GM12864 (cell line): ENCODE measurements at regions not wholly inside any gene's neighbourhood (a gene's known extent, or its start where the extent isn't known, plus 50 kb on each side); places are given as distances from the start of the nearest gene placed in this dataset.

Experiments
- DNase-seq: peaks from one replicate; pipeline ENCODE4 v3.0.0-alpha.2; 2011; ENCODE audit warnings: low read depth
- H3K4me3 ChIP-seq: 2 replicates; pipeline ENCODE4 v1.5.1; 2011; ENCODE audit warnings: mild to moderate bottlenecking, low read depth, low read length, control low read depth
- TF ChIP-seq, protein P1 (sequence below): IDR thresholded peaks from 2 replicates; pipeline ENCODE4 v1.5.1; 2011; ENCODE audit warnings: low read depth, mild to moderate bottlenecking, moderate library complexity, low read length, control low read depth, inconsistent platforms; ENCODE audit errors: missing control alignments

DNA sequence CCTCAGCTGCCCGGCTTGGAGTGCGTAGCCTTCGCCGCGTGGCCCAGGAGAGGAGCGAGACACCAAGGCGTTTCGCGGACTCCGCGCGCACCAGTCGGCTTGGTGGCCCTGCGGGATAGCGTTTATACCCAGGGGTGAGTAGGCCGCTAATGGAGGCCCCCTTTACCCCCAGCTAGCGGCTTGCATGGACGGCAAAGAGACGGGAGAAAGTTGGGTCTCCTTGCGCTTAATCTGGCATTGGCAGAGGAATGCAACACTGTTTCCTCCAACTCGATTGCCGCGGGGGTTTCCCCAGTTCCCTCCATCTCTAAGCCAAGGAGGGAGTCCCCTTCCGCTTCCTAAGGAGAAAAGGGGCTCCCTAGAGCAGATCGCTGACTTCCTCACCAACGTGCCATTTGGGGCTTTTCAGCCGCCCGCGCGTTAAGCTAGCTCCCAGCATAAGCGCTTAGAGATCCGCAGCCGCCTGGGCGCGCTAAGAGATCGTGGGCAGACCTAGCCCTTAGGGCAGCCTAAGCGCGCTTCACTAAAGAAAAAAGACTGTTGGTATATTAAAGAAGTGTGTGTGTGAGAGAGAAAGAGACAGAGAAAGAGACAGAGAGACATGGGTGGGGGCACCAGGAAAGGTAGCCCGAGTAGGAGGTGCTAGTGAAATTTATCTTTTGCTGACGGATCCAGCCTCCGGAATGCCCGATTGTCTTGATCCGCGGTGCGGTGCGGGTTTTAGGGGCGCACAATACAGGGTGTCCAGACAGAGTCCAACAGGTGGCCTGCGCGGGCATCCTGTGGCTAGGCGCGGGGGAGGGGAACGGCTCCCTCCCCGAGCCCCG, 597.9 kb upstream of the SGCD start:
- H3K4me3 ChIP-seq = no peak overlapping the region
- no peak for DNase-seq
- TF ChIP-seq, protein P1, sequence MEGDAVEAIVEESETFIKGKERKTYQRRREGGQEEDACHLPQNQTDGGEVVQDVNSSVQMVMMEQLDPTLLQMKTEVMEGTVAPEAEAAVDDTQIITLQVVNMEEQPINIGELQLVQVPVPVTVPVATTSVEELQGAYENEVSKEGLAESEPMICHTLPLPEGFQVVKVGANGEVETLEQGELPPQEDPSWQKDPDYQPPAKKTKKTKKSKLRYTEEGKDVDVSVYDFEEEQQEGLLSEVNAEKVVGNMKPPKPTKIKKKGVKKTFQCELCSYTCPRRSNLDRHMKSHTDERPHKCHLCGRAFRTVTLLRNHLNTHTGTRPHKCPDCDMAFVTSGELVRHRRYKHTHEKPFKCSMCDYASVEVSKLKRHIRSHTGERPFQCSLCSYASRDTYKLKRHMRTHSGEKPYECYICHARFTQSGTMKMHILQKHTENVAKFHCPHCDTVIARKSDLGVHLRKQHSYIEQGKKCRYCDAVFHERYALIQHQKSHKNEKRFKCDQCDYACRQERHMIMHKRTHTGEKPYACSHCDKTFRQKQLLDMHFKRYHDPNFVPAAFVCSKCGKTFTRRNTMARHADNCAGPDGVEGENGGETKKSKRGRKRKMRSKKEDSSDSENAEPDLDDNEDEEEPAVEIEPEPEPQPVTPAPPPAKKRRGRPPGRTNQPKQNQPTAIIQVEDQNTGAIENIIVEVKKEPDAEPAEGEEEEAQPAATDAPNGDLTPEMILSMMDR = no peak

DNA sequence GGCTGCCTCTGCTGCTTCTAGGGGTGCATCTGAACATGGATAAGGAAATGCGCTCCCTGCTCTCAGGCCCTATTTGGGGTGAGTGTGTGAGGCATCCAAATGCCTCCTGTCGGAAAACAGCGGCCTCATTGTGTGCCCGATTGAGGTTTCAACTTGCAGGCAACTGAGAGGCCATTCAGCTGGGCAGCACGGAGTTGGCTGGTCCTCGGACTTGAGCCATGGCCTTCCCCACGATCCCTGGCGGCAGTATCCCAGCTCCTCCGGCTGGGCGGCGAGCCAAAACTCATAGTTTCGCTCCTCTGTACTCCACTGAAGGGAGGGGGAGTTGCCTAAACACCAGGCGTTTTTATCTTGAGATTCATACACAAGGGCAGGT, 597.3 kb upstream of the SGCD start:
- TF ChIP-seq, protein P1 = no peak
- no peak overlapping the region for H3K4me3 ChIP-seq
- DNase-seq = no peak

DNA sequence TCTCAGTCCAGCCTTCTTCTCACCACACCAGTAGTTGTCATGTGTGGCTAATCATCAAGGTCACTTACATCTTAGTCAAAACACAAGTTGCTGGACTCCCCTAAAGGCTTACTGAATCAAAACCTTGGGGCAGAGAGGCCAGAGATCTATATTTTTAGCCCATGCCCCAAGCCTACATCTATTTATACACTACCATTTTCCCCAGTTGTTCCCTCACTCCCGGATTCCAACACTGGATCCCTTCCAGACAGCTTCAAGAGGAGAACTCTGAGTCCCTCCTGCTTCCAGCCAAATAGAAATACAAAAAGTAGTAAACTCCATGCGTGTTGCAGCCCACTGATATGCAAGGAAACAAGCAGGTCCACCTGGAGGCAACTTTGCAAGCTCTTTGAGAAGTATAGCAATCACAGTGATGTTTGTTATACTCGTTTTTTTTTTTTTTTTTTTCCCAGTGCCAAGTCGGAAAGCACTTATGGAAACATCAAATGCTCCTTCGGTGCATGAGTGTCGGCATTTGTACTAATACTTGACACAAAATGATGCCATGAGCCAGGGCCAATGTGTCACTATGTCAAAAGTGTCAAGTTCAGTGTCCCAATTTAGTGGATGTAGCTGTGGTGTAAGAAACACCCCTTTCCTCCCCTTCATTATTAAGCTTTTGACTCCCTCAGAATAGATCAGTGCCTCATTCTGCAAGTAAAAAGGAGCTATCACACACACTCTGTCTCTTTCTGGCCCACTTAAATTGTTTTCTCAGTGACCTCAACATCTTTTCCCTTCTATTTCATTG, 594.2 kb upstream of the SGCD start:
- DNase-seq = no peak
- TF ChIP-seq, protein P1 = no peak

DNA sequence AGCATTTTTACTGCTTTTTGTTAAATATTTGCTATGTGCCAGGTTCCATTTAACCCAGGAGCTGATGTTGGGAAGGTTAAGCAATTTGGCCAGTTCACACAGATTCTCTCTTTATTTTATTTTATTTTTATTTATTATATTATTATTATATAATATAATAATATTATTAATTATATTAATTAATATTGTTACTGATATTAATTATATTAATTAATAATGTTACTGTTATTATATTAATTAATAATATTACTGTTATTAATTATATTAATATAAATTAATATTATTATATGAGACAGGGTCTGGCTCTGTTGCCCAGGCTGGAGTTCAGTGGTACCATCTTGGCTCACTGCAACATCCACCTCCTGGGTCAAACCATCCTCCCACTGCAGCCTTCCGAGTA, 593.0 kb upstream of the SGCD start:
- TF ChIP-seq, protein P1 = no peak
- no peak for DNase-seq
- no peak overlapping the region for H3K4me3 ChIP-seq

More for the DNA sequence above, 594.2 kb upstream of the SGCD start:
- no peak overlapping the region for H3K4me3 ChIP-seq

DNA sequence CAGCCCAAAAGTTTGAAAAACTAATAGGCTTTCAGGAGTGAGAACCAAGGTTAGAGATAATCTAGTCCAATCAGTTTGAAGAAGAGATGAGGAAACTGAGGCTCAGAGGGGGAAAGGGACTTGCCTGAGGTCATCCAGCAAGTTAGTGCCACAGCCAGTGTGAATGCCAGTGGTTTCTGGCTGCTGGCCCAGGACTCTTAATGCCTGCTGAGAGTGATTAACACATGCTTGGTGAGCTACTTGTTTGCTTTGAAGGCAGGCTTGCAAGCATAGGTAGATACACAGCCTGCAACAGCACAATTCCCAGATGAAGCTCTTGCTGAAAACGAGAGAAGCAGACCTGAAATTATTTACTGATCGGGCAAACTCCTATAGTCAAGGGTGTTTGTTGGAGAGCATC, 591.6 kb upstream of the SGCD start:
- no peak for DNase-seq
- H3K4me3 ChIP-seq = no peak overlapping the region
- TF ChIP-seq, protein P1 = no peak

DNA sequence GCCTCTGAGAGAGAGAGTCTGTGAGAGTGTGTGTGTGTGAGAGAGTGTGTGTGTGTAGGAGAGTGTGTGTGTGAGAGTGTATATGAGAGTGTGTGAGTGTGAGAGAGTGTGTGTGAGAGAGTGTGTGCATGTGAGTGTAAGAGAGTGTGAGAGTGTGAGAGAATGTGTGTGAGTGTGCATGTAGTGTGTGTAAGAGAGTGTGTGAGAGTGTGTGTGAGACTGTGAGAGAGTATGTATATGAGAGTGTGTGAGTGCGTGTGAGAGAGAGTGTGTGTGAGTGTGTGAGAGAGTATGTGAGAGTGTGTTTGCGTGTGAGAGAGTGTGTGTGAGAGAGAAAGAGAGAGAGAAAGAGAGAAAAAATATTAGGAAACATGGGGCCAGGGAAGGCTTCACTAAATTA, 588.3 kb upstream of the SGCD start:
- TF ChIP-seq, protein P1 = no peak
- H3K4me3 ChIP-seq = no peak overlapping the region
- no peak for DNase-seq
